ENCODE measurements at regions not wholly inside any gene's neighbourhood (a gene's known extent, or its start where the extent isn't known, plus 50 kb on each side); places are given as distances from the start of the nearest gene placed in this dataset.

DNA sequence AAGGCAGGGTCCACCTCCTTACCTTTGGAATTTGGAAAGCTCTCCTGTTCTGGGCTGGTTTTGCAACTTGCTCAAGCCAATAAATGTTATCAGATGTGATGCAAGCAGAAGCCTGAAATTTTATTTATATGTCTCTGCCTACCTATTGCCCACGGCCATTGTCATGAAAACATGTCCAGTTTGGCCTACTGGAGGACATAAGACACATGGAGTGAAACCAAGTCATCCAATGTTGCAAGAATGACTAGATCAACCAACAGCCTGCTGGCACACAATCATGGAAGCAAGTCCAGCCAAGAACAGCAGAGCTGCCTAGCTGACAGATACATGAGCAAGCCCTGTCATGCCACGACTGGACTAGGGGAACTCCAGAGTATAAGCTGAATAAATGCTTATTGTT is 56.7 kb upstream of the IRAK1BP1 start:
- no peak for DNase-seq

Data from suppressor macrophage treated with lipopolysaccharide for 1 hour (primary cell).